ENCODE measurements at regions not wholly inside any gene's neighbourhood (a gene's known extent, or its start where the extent isn't known, plus 50 kb on each side); places are given as distances from the start of the nearest gene placed in this dataset.
"Not testable (repeated sequence)": the region's sequence is repeated elsewhere in the genome, so short reads cannot be mapped to it uniquely, and the experiment has no call there.

GRCh38 chr12:42916143-42916542 is 326.6 kb upstream of the PRICKLE1 start:
- no peak for DNase-seq (ENCODE audit: low read depth)

GRCh38 chr12:42915426-42915825 is 325.9 kb upstream of the PRICKLE1 start:
- no peak for DNase-seq (ENCODE audit: low read depth)

GRCh38 chr12:42912367-42912766 is 322.8 kb upstream of the PRICKLE1 start:
- no peak for DNase-seq (ENCODE audit: low read depth)

- no peak for DNase-seq (ENCODE audit: low read depth)
Measured at GRCh38 chr12:42910656-42911055, 321.1 kb upstream of the PRICKLE1 start.

GRCh38 chr12:42908712-42909111 is 319.2 kb upstream of the PRICKLE1 start:
- no peak for DNase-seq (ENCODE audit: low read depth)

- DNase-seq (ENCODE audit: low read depth): not testable (repeated sequence)
Measured at GRCh38 chr12:42906801-42907200, 317.3 kb upstream of the PRICKLE1 start.

- DNase-seq (ENCODE audit: low read depth): no peak
Measured at GRCh38 chr12:42905419-42905705, 315.8 kb upstream of the PRICKLE1 start.

- DNase-seq (ENCODE audit: low read depth): no peak
Measured at GRCh38 chr12:42904683-42905418, 315.3 kb upstream of the PRICKLE1 start.

GRCh38 chr12:42903736-42904135 is 314.2 kb upstream of the PRICKLE1 start:
- no peak for DNase-seq (ENCODE audit: low read depth)

GRCh38 chr12:42902001-42902400 is 312.5 kb upstream of the PRICKLE1 start:
- DNase-seq (ENCODE audit: low read depth): no peak

GRCh38 chr12:42893803-42894202 is 304.3 kb upstream of the PRICKLE1 start:
- DNase-seq (ENCODE audit: low read depth): no peak

GRCh38 chr12:42892702-42893551 is 303.4 kb upstream of the PRICKLE1 start:
- DNase-seq (ENCODE audit: low read depth): no peak

- no peak for DNase-seq (ENCODE audit: low read depth)
Measured at GRCh38 chr12:42887657-42888056, 298.1 kb upstream of the PRICKLE1 start.

- no peak for DNase-seq (ENCODE audit: low read depth)
Measured at GRCh38 chr12:42886160-42886559, 296.6 kb upstream of the PRICKLE1 start.

- no peak for DNase-seq (ENCODE audit: low read depth)
Measured at GRCh38 chr12:42885677-42886076, 296.1 kb upstream of the PRICKLE1 start.

GRCh38 chr12:42884116-42884515 is 294.6 kb upstream of the PRICKLE1 start:
- DNase-seq (ENCODE audit: low read depth): no peak

- DNase-seq (ENCODE audit: low read depth): no peak
Measured at GRCh38 chr12:42873401-42873800, 283.9 kb upstream of the PRICKLE1 start.

GRCh38 chr12:42871816-42872215 is 282.3 kb upstream of the PRICKLE1 start:
- DNase-seq (ENCODE audit: low read depth): no peak

GRCh38 chr12:42868291-42868690 is 278.7 kb upstream of the PRICKLE1 start:
- DNase-seq (ENCODE audit: low read depth): no peak

- DNase-seq (ENCODE audit: low read depth): no peak
Measured at GRCh38 chr12:42865282-42865681, 275.7 kb upstream of the PRICKLE1 start.

- DNase-seq (ENCODE audit: low read depth): no peak
Measured at GRCh38 chr12:42862055-42862454, 272.5 kb upstream of the PRICKLE1 start.

GRCh38 chr12:42860331-42860730 is 270.8 kb upstream of the PRICKLE1 start:
- not testable (repeated sequence) for DNase-seq (ENCODE audit: low read depth)

GRCh38 chr12:42859612-42860011 is 270.1 kb upstream of the PRICKLE1 start:
- DNase-seq (ENCODE audit: low read depth): no peak

- DNase-seq (ENCODE audit: low read depth): no peak
Measured at GRCh38 chr12:42857106-42857505, 267.6 kb upstream of the PRICKLE1 start.

Data from fibroblast of the conjunctiva (primary cell).